ENCODE measurements at regions not wholly inside any gene's neighbourhood (a gene's known extent, or its start where the extent isn't known, plus 50 kb on each side); places are given as distances from the start of the nearest gene placed in this dataset.

DNA sequence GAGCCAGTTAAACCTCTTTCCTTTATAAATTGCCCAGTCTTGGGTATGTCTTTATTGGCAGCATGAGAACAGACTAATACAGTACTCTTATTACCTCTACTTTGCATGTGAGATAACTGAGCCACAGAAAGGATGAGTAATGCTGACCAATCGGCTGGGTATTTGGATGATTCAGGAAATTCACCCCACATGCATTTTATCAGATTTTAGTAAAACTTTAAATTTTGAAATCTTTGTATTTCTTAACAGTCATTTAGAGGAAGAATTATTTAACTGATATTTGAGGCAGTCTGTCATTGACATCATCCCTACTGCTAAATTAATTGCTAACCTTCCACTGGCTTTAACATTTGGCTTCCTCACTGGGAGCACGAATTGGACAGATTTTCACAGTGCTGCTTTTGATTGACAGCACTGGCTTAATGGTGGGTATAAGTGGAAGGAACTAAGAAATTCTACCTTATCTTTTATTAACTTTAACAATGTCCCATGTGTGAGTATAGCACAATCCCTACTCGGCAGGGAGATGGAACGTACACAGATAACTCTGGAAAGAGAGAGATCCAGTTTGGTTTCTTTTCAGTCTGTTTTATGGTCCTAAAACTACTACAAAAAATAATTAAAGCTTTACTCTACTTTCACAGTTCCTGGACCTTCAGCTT, 261.0 kb downstream of the DACT1 start:
- in situ Hi-C loops (cut with MboI; ENCODE audit: low sequenced_read_pairs in 4 of 4) (no loop called here), intact Hi-C loops (cut with DNase I; ENCODE audit: low total_unique reads) (no loop called here)
- no peaks in the 10 kb centered on the region for H3K4me1 ChIP-seq
- H3K27me3 ChIP-seq = no peaks in the 10 kb centered on the region
- no peaks in the 10 kb centered on the region for H3K9me3 ChIP-seq
- no peaks in the 10 kb centered on the region for H3K36me3 ChIP-seq
- ATAC-seq (no peak), DNase-seq (no peak)
- H3K4me3 ChIP-seq = no peak overlapping the region
- no peak overlapping the region for H3K27ac ChIP-seq
- TF ChIP-seq POLR2A (IDR thresholded peaks at IDR 0.05) (no peak), CTCF (IDR thresholded peaks at IDR 0.05 in 4 of 5, conservative IDR thresholded peaks at IDR 0.05 in 1 of 5) (no peak)

DNA sequence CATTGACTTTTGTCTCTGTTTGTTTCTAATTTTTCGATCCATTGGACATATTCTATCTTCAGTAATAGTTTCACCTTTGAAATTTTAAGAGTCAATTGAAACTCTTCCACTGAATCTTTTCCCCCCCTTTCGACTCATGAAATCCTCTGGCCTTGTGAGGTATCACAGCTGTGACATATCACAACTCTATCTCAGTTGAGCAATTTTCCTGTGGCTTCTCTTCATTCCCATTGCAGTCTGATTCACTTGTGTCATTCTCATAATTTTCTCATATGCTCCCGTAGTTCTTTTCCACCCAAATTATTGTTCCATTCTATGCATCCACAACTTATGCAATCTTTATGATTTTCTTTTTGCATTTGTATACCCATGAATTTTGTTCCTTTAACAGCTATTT, 261.6 kb downstream of the DACT1 start:
- Histone ChIP-seq H3K9me3 (no peaks in the 10 kb centered on the region), H3K27ac (no peak overlapping the region), H3K4me3 (no peak overlapping the region), H3K27me3 (no peaks in the 10 kb centered on the region), H3K4me1 (no peaks in the 10 kb centered on the region), H3K36me3 (no peaks in the 10 kb centered on the region)
- intact Hi-C loops (cut with DNase I; ENCODE audit: low total_unique reads) = no loop called here
- no peak for DNase-seq
- ATAC-seq = no peak
- in situ Hi-C loops (cut with MboI; ENCODE audit: low sequenced_read_pairs in 4 of 4) = no loop called here
- TF ChIP-seq CTCF (IDR thresholded peaks at IDR 0.05 in 4 of 5, conservative IDR thresholded peaks at IDR 0.05 in 1 of 5) (no peak), POLR2A (IDR thresholded peaks at IDR 0.05) (no peak)

GRCh38 chr14:58901826-58902225, 264.1 kb downstream of the DACT1 start:
- DNase-seq (no peak), ATAC-seq (no peak)
- H3K4me1 ChIP-seq = no peaks in the 10 kb centered on the region
- intact Hi-C loops (cut with DNase I; ENCODE audit: low total_unique reads) (no loop called here), in situ Hi-C loops (cut with MboI; ENCODE audit: low sequenced_read_pairs in 4 of 4) (no loop called here)
- no peaks in the 10 kb centered on the region for H3K27me3 ChIP-seq
- TF ChIP-seq POLR2A (IDR thresholded peaks at IDR 0.05) (no peak), CTCF (IDR thresholded peaks at IDR 0.05 in 4 of 5, conservative IDR thresholded peaks at IDR 0.05 in 1 of 5) (no peak)
- H3K27ac ChIP-seq = no peak overlapping the region
- H3K36me3 ChIP-seq = no peaks in the 10 kb centered on the region
- H3K9me3 ChIP-seq = no peaks in the 10 kb centered on the region
- no peak overlapping the region for H3K4me3 ChIP-seq

DNA sequence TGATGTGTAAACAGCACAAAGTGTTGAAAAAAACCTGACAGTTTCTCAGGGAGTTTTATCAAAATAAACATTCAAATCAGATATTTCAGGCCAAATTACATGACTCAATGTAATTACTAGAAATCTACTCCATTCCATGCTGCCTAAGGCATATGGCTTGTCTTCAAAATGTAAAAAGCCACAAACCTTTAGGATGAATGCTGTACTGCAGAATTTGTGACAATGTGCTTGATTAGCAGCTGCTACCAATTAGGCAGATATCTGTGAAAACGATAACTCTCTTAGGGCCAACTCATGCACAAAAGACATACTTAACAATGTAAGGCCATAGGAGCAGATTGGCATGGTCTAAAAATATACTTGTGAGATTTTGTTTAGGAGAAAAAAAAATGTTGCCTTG, 267.0 kb downstream of the DACT1 start:
- no peaks in the 10 kb centered on the region for H3K27me3 ChIP-seq
- H3K4me1 ChIP-seq = no peaks in the 10 kb centered on the region
- no peak overlapping the region for H3K4me3 ChIP-seq
- no peak overlapping the region for H3K27ac ChIP-seq
- no peaks in the 10 kb centered on the region for H3K36me3 ChIP-seq
- in situ Hi-C loops (cut with MboI; ENCODE audit: low sequenced_read_pairs in 4 of 4) = no loop called here
- ATAC-seq = no peak
- no peak for TF ChIP-seq CTCF (IDR thresholded peaks at IDR 0.05 in 4 of 5, conservative IDR thresholded peaks at IDR 0.05 in 1 of 5)
- TF ChIP-seq POLR2A (IDR thresholded peaks at IDR 0.05) = no peak
- H3K9me3 ChIP-seq = no peaks in the 10 kb centered on the region
- intact Hi-C loops (cut with DNase I; ENCODE audit: low total_unique reads) = no loop called here
- DNase-seq = no peak

- Histone ChIP-seq H3K27me3 (no peaks in the 10 kb centered on the region), H3K9me3 (no peaks in the 10 kb centered on the region), H3K4me3 (no peak overlapping the region), H3K36me3 (no peaks in the 10 kb centered on the region), H3K4me1 (no peaks in the 10 kb centered on the region), H3K27ac (no peak overlapping the region)
- no peak for TF ChIP-seq POLR2A (IDR thresholded peaks at IDR 0.05)
- TF ChIP-seq CTCF (IDR thresholded peaks at IDR 0.05 in 4 of 5, conservative IDR thresholded peaks at IDR 0.05 in 1 of 5) = no peak
- intact Hi-C loops (cut with DNase I; ENCODE audit: low total_unique reads) (no loop called here), in situ Hi-C loops (cut with MboI; ENCODE audit: low sequenced_read_pairs in 4 of 4) (no loop called here)
- DNase-seq (no peak), ATAC-seq (no peak)
Observed at GRCh38 chr14:58907803-58908202, 270.0 kb downstream of the DACT1 start.

Measured in gastrocnemius medialis (tissue), 4 donors.